IMR-90 (cell line): ENCODE measurements at regions not wholly inside any gene's neighbourhood (a gene's known extent, or its start where the extent isn't known, plus 50 kb on each side); places are given as distances from the start of the nearest gene placed in this dataset.
"Not testable (repeated sequence)": the region's sequence is repeated elsewhere in the genome, so short reads cannot be mapped to it uniquely, and the experiment has no call there.

Experiments used
- ATAC-seq: fragments of 200-7000 bp; cut with Tn5 transposase; 2 replicates; pipeline ENCODE4 v1.9.1; 2020; ENCODE audit warnings: low read depth, mild to moderate bottlenecking, moderate library complexity
- BruUV-seq: library from RNA; stranded (reverse); fragments of 400-500 nt; replicated peaks from 2 replicates; lab custom pipeline; 2021; lab: Mats Ljungman, UMichigan
- CTCF ChIA-PET: fragments of 300-600 bp; formaldehyde crosslinking; extraction: SDS; loops from one replicate; lab custom pipeline; 2021; ENCODE audit warnings: antibody characterized with exemption; lab: Yijun Ruan, JAX
- POLR2A ChIA-PET: fragments of 300-600 bp; sonication (Branson Sonifier 250); formaldehyde crosslinking; loops from one replicate; lab custom pipeline; 2022; ENCODE audit warnings: antibody characterized with exemption; ENCODE audit not compliant: unreplicated experiment; lab: Charles Lee
- DNase-seq: peaks from one replicate; pipeline ENCODE4 v3.0.0; 2013
- H2AFZ ChIP-seq: replicated peaks from 2 replicates; pipeline ENCODE3; 2013; ENCODE audit warnings: low read length, mild to moderate bottlenecking; ENCODE audit not compliant: poor library complexity
- H2AK5ac ChIP-seq: 2 replicates; pipeline ENCODE4 v1.6.1; 2013; ENCODE audit warnings: low read depth, low read length, inconsistent platforms
- H2AK9ac ChIP-seq: replicated peaks from 2 replicates; pipeline ENCODE3; 2013; ENCODE audit warnings: mild to moderate bottlenecking, low read depth, low read length, moderate library complexity; ENCODE audit not compliant: poor library complexity
- H2BK120ac ChIP-seq: 2 replicates; pipeline ENCODE4 v1.6.1; 2013; ENCODE audit warnings: low read depth, low read length, inconsistent platforms
- H2BK15ac ChIP-seq: 3 replicates; pipeline ENCODE4 v1.6.1; 2013; ENCODE audit warnings: low read depth, low read length, inconsistent platforms
- H2BK20ac ChIP-seq: 2 replicates; pipeline ENCODE4 v1.6.1; 2013; ENCODE audit warnings: low read depth, mild to moderate bottlenecking, inconsistent platforms, low read length, moderate library complexity
- H2BK5ac ChIP-seq: 2 replicates; pipeline ENCODE4 v1.6.1; 2013; ENCODE audit warnings: mild to moderate bottlenecking, low read depth, low read length, inconsistent platforms; ENCODE audit not compliant: poor library complexity, severe bottlenecking
- H3K14ac ChIP-seq: replicated peaks from 2 replicates; pipeline ENCODE4 v1.6.1; 2013; ENCODE audit warnings: low read depth, low read length, inconsistent platforms
- H3K18ac ChIP-seq: 2 replicates; pipeline ENCODE4 v1.6.1; 2013; ENCODE audit warnings: low read depth, low read length, control low read depth
- H3K23ac ChIP-seq: 2 replicates; pipeline ENCODE4 v1.6.1; 2013; ENCODE audit warnings: low read depth, low read length, inconsistent platforms
- H3K27ac ChIP-seq: 2 replicates; pipeline ENCODE4 v1.5.1; 2013; ENCODE audit warnings: mild to moderate bottlenecking, control low read depth, low read length; ENCODE audit not compliant: insufficient read depth
- H3K27me3 ChIP-seq: 2 replicates; pipeline ENCODE4 v1.6.1; 2013; ENCODE audit warnings: low read length; ENCODE audit not compliant: control insufficient read depth, insufficient read depth
- H3K36me3 ChIP-seq: 2 replicates; pipeline ENCODE4 v1.6.1; 2013; ENCODE audit warnings: low read length, mixed read lengths; ENCODE audit not compliant: control insufficient read depth, insufficient read depth
- H3K4ac ChIP-seq: 2 replicates; pipeline ENCODE4 v1.6.1; 2013; ENCODE audit warnings: low read depth, low read length, inconsistent platforms
- H3K4me1 ChIP-seq: 2 replicates; pipeline ENCODE4 v1.6.1; 2013; ENCODE audit warnings: low read length, mixed read lengths; ENCODE audit not compliant: control insufficient read depth, insufficient read depth
- H3K4me2 ChIP-seq: 2 replicates; pipeline ENCODE4 v1.6.1; 2013; ENCODE audit warnings: low read depth, mild to moderate bottlenecking, control low read depth, low read length, moderate library complexity
- H3K4me3 ChIP-seq: 2 replicates; pipeline ENCODE4 v1.5.1; 2013; ENCODE audit warnings: low read depth, mild to moderate bottlenecking, control low read depth, low read length, moderate library complexity; ENCODE audit not compliant: insufficient read depth
- H3K56ac ChIP-seq: 2 replicates; pipeline ENCODE4 v1.6.1; 2013; ENCODE audit warnings: low read length, inconsistent platforms; ENCODE audit not compliant: insufficient read depth; ENCODE audit errors: extremely low read depth
- H3K79me1 ChIP-seq, 2 experiments: 2 replicates each; pipeline ENCODE4 v1.6.1; 2013; ENCODE audit warnings: low read length in 2 of 2, inconsistent platforms in 1 of 2, low read depth in 1 of 2
- H3K9ac ChIP-seq: 2 replicates; pipeline ENCODE4 v1.6.1; 2013; ENCODE audit warnings: low read depth, low read length, control low read depth
- H3K9me1 ChIP-seq: 2 replicates; pipeline ENCODE4 v1.6.1; 2013; ENCODE audit warnings: low read length, inconsistent platforms; ENCODE audit not compliant: insufficient read depth
- H3K9me3 ChIP-seq: 2 replicates; pipeline ENCODE4 v1.6.1; 2013; ENCODE audit warnings: low read length; ENCODE audit not compliant: control insufficient read depth, insufficient read depth
- H4K20me1 ChIP-seq: 2 replicates; pipeline ENCODE4 v1.6.1; 2013; ENCODE audit warnings: low read length, inconsistent platforms; ENCODE audit not compliant: insufficient read depth
- H4K5ac ChIP-seq: 2 replicates; pipeline ENCODE4 v1.6.1; 2013; ENCODE audit warnings: mild to moderate bottlenecking, low read depth, low read length, control low read depth
- H4K8ac ChIP-seq, 2 experiments: 2 replicates each; pipeline ENCODE4 v1.6.1; 2013; ENCODE audit warnings: low read depth in 2 of 2, low read length in 2 of 2, control low read depth in 1 of 2, inconsistent platforms in 1 of 2
- H4K91ac ChIP-seq: 2 replicates; pipeline ENCODE4 v1.6.1; 2013; ENCODE audit warnings: low read depth, low read length, inconsistent platforms; ENCODE audit not compliant: insufficient read depth
- WGBS, 2 experiments: methylation state at CpG; one replicate each; pipeline versions ENCODE4 v1.1.5 to v1.1.7; 2013; ENCODE audit warnings: missing lambda C conversion rate in 2 of 2; ENCODE audit not compliant: insufficient read length in 1 of 2; ENCODE audit errors: extremely low coverage in 2 of 2; 5-methylcytosine and 5-hydroxymethylcytosine counted together
- dilution Hi-C: fragments of 300-500 bp; cut with HindIII; formaldehyde crosslinking; loops from one replicate; pipeline ENCODE4 v1.14.3; 2018; ENCODE audit warnings: low sequenced_read_pairs; ENCODE audit not compliant: unreplicated experiment
- in situ Hi-C: fragments of 300-500 bp; cut with MboI; formaldehyde crosslinking; loops from 3 replicates; pipeline ENCODE4 v1.14.3; 2019; ENCODE audit warnings: low sequenced_read_pairs, inconsistent platforms, mixed read lengths
- intact Hi-C: fragments of 100-400 bp; cut with micrococcal nuclease; formaldehyde crosslinking; loops from 2 replicates; pipeline ENCODE4 v1.10.0; 2022

DNA sequence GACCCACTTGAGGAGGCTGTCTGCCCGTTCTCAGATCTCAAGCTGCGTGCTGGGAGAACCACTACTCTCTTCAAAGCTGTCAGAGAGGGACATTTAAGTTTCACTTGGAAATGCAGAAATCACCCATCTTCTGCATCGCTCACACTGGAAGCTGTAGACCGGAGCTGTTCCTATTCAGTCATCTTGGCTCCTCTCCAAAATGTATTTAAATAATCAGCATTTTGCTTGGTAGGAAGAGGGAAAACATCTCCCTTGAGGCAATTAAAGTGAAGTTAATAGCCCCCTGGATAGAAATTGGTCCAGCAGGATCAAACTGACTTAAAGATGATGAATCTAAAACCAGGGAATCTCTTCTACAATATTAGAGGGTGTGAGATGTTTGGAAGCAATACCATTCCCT lies 151.7 kb downstream of the CSNK2A3 start:
- H4K91ac ChIP-seq, H3K4me2 ChIP-seq, H2BK5ac ChIP-seq, H2AK9ac ChIP-seq, H2BK120ac ChIP-seq, H3K27me3 ChIP-seq, H3K79me1 ChIP-seq, intact Hi-C loops, H3K27ac ChIP-seq, H2BK20ac ChIP-seq, H2AK5ac ChIP-seq, H4K8ac ChIP-seq, H3K9me3 ChIP-seq, H3K4me3 ChIP-seq, dilution Hi-C loops, H3K4me1 ChIP-seq, POLR2A ChIA-PET, H2AFZ ChIP-seq, H3K18ac ChIP-seq, DNase-seq, H4K20me1 ChIP-seq, H4K5ac ChIP-seq, ATAC-seq, H2BK15ac ChIP-seq, H3K4ac ChIP-seq, H3K9me1 ChIP-seq, H3K56ac ChIP-seq, CTCF ChIA-PET, H3K14ac ChIP-seq, H3K9ac ChIP-seq, H3K23ac ChIP-seq, H3K36me3 ChIP-seq, in situ Hi-C loops, BruUV-seq: not testable (repeated sequence)
- 20% methylated on average over 1 of the region's 4 CpGs; no CpG with 5 or more reads in 1 of the 2 experiments for WGBS, 2 experiments
